Mesothelial cell of epicardium (in vitro differentiated cells): ENCODE measurements at regions not wholly inside any gene's neighbourhood (a gene's known extent, or its start where the extent isn't known, plus 50 kb on each side); places are given as distances from the start of the nearest gene placed in this dataset.

Source experiments
- DNase-seq, 2 experiments: peaks; one replicate each; pipeline ENCODE4 v3.0.0; 2021; ENCODE audit warnings: low spot score in 2 of 2; ENCODE audit not compliant: unreplicated experiment in 2 of 2
- H3K27ac Mint-ChIP-seq: 2 replicates; pipeline ENCODE4 v1.8.0; 2021; ENCODE audit warnings: mixed read lengths
- H3K27me3 Mint-ChIP-seq: 2 replicates; pipeline ENCODE4 v1.8.0; 2021; ENCODE audit warnings: low read depth, mixed read lengths
- H3K36me3 Mint-ChIP-seq: 2 replicates; pipeline ENCODE4 v1.8.0; 2021; ENCODE audit warnings: mixed read lengths
- H3K4me1 Mint-ChIP-seq: 2 replicates; pipeline ENCODE4 v1.8.0; 2021; ENCODE audit warnings: mixed read lengths
- H3K4me3 Mint-ChIP-seq: 2 replicates; pipeline ENCODE4 v1.8.0; 2021; ENCODE audit warnings: mild to moderate bottlenecking, moderate library complexity, mixed read lengths
- H3K9me3 Mint-ChIP-seq: 2 replicates; pipeline ENCODE4 v1.8.0; 2021; ENCODE audit warnings: mixed read lengths
- CTCF ChIP-seq: fragments of 200-600 bp; sonication (generic); IDR thresholded peaks from one replicate; pipeline ENCODE4 v1.5.0; 2021; ENCODE audit warnings: antibody characterized with exemption; ENCODE audit not compliant: unreplicated experiment

- Mint-ChIP-seq H3K27ac (no peak overlapping the region), H3K36me3 (no peaks in the 10 kb centered on the region), H3K9me3 (peaks cover 10% of the 10 kb centered on the region), H3K4me1 (peaks cover 2% of the 10 kb centered on the region), H3K4me3 (no peak overlapping the region), H3K27me3 (no peaks in the 10 kb centered on the region)
- no peak for DNase-seq
- no peak for TF ChIP-seq CTCF
These were observed 746.6 kb upstream of the B3GALT2 start for GRCh38 chr1:193932979-193933378.

- no peaks in the 10 kb centered on the region for H3K27me3 Mint-ChIP-seq
- TF ChIP-seq CTCF: no peak
- H3K4me1 Mint-ChIP-seq: peaks cover 2% of the 10 kb centered on the region
- no peak overlapping the region for H3K4me3 Mint-ChIP-seq
- H3K36me3 Mint-ChIP-seq: no peaks in the 10 kb centered on the region
- H3K9me3 Mint-ChIP-seq: peaks cover 17% of the 10 kb centered on the region
- DNase-seq: no peak
- no peak overlapping the region for H3K27ac Mint-ChIP-seq
These were observed 744.9 kb upstream of the B3GALT2 start for GRCh38 chr1:193931356-193931755.

DNA sequence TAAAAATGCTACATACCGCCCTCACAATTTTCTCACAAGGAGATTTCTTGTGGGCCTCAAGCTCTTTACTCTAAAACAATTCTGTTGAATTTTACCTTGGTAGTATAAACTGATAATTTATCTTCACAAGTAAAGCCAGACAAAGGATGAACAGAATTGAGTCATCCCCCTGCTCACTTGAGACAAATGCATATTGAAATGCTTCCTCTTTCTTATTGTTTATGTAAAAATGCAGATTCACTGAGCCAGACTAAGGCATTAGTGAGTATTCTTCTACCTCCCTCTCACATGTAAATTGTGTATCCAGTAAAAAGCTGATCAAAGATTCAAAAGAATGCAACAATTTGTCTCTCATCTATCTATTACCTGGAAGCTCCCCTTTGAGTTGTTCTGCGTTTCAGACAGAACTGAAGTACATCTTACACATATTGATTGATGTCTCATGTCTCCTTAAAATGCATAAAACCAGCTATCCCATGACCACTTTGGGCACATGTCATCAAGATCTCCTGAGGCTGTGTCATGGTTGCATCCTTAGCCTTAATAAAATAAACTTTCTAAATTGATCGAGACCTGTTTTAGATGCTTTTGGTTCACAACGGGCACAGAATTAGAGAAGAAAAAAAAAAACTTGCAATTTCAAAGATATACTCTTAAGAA is 743.1 kb upstream of the B3GALT2 start:
- Mint-ChIP-seq H3K27ac (no peak overlapping the region), H3K4me1 (peaks cover 2% of the 10 kb centered on the region), H3K4me3 (no peak overlapping the region), H3K36me3 (peaks cover 3% of the 10 kb centered on the region), H3K9me3 (peaks cover 20% of the 10 kb centered on the region), H3K27me3 (no peaks in the 10 kb centered on the region)
- no peak for DNase-seq
- no peak for TF ChIP-seq CTCF

DNA sequence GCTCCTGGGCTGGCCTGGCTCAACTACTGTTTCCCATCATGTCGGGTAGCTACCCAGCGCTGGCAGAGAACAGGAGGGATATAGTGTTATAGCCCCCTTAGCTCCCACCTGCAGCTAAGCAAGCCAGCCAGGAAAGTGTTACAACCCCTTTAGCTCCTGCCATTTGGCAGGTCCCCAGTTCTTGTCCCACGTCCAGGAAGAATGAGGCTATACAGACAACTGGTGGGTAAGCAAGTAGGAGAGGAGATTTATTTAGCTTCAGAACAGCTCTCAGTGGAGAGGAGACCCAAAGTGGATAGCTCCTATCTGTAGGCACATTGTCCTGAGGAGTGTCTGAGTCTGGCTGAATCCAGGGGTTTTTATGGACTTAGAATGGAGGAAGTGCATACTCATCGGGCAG is 741.1 kb upstream of the B3GALT2 start:
- no peak for TF ChIP-seq CTCF
- Mint-ChIP-seq H3K4me1 (peaks cover 6% of the 10 kb centered on the region), H3K36me3 (peaks cover 3% of the 10 kb centered on the region), H3K27me3 (no peaks in the 10 kb centered on the region), H3K4me3 (no peak overlapping the region), H3K9me3 (peaks cover 20% of the 10 kb centered on the region), H3K27ac (no peak overlapping the region)
- no peak for DNase-seq

DNA sequence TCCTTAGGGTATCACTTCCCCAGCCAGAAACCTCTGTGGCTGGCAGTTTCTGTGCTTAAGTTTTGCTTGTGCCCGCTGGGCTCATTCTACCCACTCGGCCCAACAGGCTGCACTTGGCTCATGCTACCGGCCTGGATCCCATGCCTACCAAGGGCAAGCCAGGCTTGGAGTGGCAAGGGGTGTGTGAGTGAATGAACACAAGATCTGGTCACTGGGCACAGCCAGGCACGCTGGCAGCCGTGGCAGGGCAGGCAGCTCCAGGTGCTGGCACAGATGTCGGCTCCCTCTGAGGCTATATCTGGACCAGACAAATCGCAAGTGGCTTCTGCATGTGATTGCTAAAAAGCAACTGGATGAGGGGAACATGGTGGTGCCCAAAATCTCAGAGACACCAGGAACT is 740.5 kb upstream of the B3GALT2 start:
- H3K4me3 Mint-ChIP-seq: no peak overlapping the region
- DNase-seq: no peak
- H3K27ac Mint-ChIP-seq: no peak overlapping the region
- H3K4me1 Mint-ChIP-seq: peaks cover 7% of the 10 kb centered on the region
- H3K36me3 Mint-ChIP-seq: peaks cover 3% of the 10 kb centered on the region
- no peak for TF ChIP-seq CTCF
- H3K27me3 Mint-ChIP-seq: no peaks in the 10 kb centered on the region
- peaks cover 21% of the 10 kb centered on the region for H3K9me3 Mint-ChIP-seq

DNA sequence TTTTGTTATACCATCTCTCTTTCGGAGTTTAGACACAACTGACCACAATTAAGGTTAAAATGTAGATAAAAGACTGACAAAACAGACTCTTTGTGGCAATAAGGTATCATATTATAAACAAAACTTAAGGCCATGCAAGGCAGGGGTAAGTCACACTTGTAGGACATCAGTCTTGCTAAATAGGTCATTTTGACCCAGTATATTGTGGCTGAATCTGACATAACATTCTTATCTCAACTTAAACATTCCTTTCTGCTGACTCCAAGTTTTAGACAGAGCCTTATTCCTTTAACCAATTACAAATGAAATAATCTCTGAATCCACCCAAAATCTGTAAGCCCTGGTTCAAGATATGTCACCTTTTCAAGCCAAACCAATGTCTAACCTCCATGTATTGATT is 733.4 kb upstream of the B3GALT2 start:
- TF ChIP-seq CTCF: no peak
- peaks cover 18% of the 10 kb centered on the region for H3K4me1 Mint-ChIP-seq
- no peak for DNase-seq
- no peak overlapping the region for H3K4me3 Mint-ChIP-seq
- H3K27me3 Mint-ChIP-seq: no peaks in the 10 kb centered on the region
- peaks cover 15% of the 10 kb centered on the region for H3K9me3 Mint-ChIP-seq
- H3K27ac Mint-ChIP-seq: peak overlapping the region; percentile 40
- H3K36me3 Mint-ChIP-seq: no peaks in the 10 kb centered on the region
